ENCODE measurements at regions not wholly inside any gene's neighbourhood (a gene's known extent, or its start where the extent isn't known, plus 50 kb on each side); places are given as distances from the start of the nearest gene placed in this dataset.

- Histone ChIP-seq H3K27me3 (ENCODE audit: low read length) (no peaks in the 10 kb centered on the region), H2AFZ (ENCODE audit: low read length) (no peak overlapping the region), H3K9me3 (ENCODE audit: low read length) (peaks cover 6% of the 10 kb centered on the region; the same call in 1 of the 2 replicates), H3K4me3 (ENCODE audit: low read length) (no peak overlapping the region), H3K27ac (ENCODE audit: low read length) (no peak overlapping the region), H3K4me1 (ENCODE audit: insufficient read depth, low read length) (no peaks in the 10 kb centered on the region), H3K36me3 (ENCODE audit: low read depth, low read length) (no peaks in the 10 kb centered on the region), H3K9me2 (replicated peaks; ENCODE audit: low read length) (no peaks in the 10 kb centered on the region), H3K9ac (ENCODE audit: low read length) (no peak overlapping the region), H4K20me1 (ENCODE audit: low read length) (no peaks in the 10 kb centered on the region), H3F3A (ENCODE audit: low read length, unreplicated experiment) (no peaks in the 10 kb centered on the region), H3K79me2 (ENCODE audit: low read length) (no peaks in the 10 kb centered on the region), H3K4me2 (ENCODE audit: low read length) (no peak overlapping the region)
- DNase-seq (no peak), ATAC-seq (no peak)
- ChIA-PET CTCF (no interaction called here), POLR2A (ENCODE audit: unreplicated experiment) (no interaction called here)
- no TSS peak for BruUV-seq (replicated peaks)
- intact Hi-C loops (cut with micrococcal nuclease) = no loop called here
- TF ChIP-seq EZH2 (IDR thresholded peaks at IDR 0.05; ENCODE audit: low read length, unreplicated experiment) (no peak), CTCF (conservative IDR thresholded peaks at IDR 0.05; ENCODE audit: low read depth, low read length) (no peak), EZH2phosphoT487 (IDR thresholded peaks at IDR 0.05; ENCODE audit: borderline replicate concordance, low read length) (no peak)
These were observed 256.1 kb downstream of the ZWINT start for GRCh38 chr10:56104923-56105322.

- no peak overlapping the region for H3K4me2 ChIP-seq (ENCODE audit: low read length)
- H3K9me3 ChIP-seq (ENCODE audit: low read length) = peaks cover 6% of the 10 kb centered on the region; the same call in 1 of the 2 replicates
- CTCF ChIA-PET = no interaction called here
- H3K36me3 ChIP-seq (ENCODE audit: low read depth, low read length) = no peaks in the 10 kb centered on the region
- H2AFZ ChIP-seq (ENCODE audit: low read length) = no peak overlapping the region
- no peak for TF ChIP-seq EZH2 (IDR thresholded peaks at IDR 0.05; ENCODE audit: low read length, unreplicated experiment)
- TF ChIP-seq CTCF (conservative IDR thresholded peaks at IDR 0.05; ENCODE audit: low read depth, low read length) = no peak
- no peak for TF ChIP-seq EZH2phosphoT487 (IDR thresholded peaks at IDR 0.05; ENCODE audit: borderline replicate concordance, low read length)
- POLR2A ChIA-PET (ENCODE audit: unreplicated experiment) = no interaction called here
- H3K4me1 ChIP-seq (ENCODE audit: insufficient read depth, low read length) = no peaks in the 10 kb centered on the region
- no peaks in the 10 kb centered on the region for H3K79me2 ChIP-seq (ENCODE audit: low read length)
- no peaks in the 10 kb centered on the region for H3K27me3 ChIP-seq (ENCODE audit: low read length)
- no peak overlapping the region for H3K4me3 ChIP-seq (ENCODE audit: low read length)
- H3K9ac ChIP-seq (ENCODE audit: low read length) = no peak overlapping the region
- DNase-seq = no peak
- no TSS peak for BruUV-seq (replicated peaks)
- no peak overlapping the region for H3K27ac ChIP-seq (ENCODE audit: low read length)
- no peaks in the 10 kb centered on the region for H3F3A ChIP-seq (ENCODE audit: low read length, unreplicated experiment)
- intact Hi-C loops (cut with micrococcal nuclease) = no loop called here
- H4K20me1 ChIP-seq (ENCODE audit: low read length) = no peaks in the 10 kb centered on the region
- H3K9me2 ChIP-seq (replicated peaks; ENCODE audit: low read length) = no peaks in the 10 kb centered on the region
- no peak for ATAC-seq
These were observed 256.6 kb downstream of the ZWINT start for GRCh38 chr10:56104487-56104886.

GRCh38 chr10:56096226-56096517 is 264.9 kb downstream of the ZWINT start:
- no TSS peak for BruUV-seq (replicated peaks)
- Histone ChIP-seq H3K9me3 (ENCODE audit: low read length) (peaks cover 12% of the 10 kb centered on the region), H3K36me3 (ENCODE audit: low read depth, low read length) (no peaks in the 10 kb centered on the region), H2AFZ (ENCODE audit: low read length) (no peak overlapping the region), H4K20me1 (ENCODE audit: low read length) (no peaks in the 10 kb centered on the region), H3K4me1 (ENCODE audit: insufficient read depth, low read length) (no peaks in the 10 kb centered on the region), H3K79me2 (ENCODE audit: low read length) (no peaks in the 10 kb centered on the region), H3K9me2 (replicated peaks; ENCODE audit: low read length) (no peaks in the 10 kb centered on the region), H3F3A (ENCODE audit: low read length, unreplicated experiment) (no peaks in the 10 kb centered on the region), H3K4me3 (ENCODE audit: low read length) (no peak overlapping the region), H3K9ac (ENCODE audit: low read length) (no peak overlapping the region), H3K27me3 (ENCODE audit: low read length) (no peaks in the 10 kb centered on the region), H3K4me2 (ENCODE audit: low read length) (no peak overlapping the region), H3K27ac (ENCODE audit: low read length) (no peak overlapping the region)
- TF ChIP-seq EZH2phosphoT487 (IDR thresholded peaks at IDR 0.05; ENCODE audit: borderline replicate concordance, low read length) = no peak
- TF ChIP-seq EZH2 (IDR thresholded peaks at IDR 0.05; ENCODE audit: low read length, unreplicated experiment) = no peak
- no peak for TF ChIP-seq CTCF (conservative IDR thresholded peaks at IDR 0.05; ENCODE audit: low read depth, low read length)
- DNase-seq (no peak), ATAC-seq (no peak)
- POLR2A ChIA-PET (ENCODE audit: unreplicated experiment) = no interaction called here
- intact Hi-C loops (cut with micrococcal nuclease) = no loop called here
- CTCF ChIA-PET = no interaction called here
